HG03432 (cell line): ENCODE measurements at regions not wholly inside any gene's neighbourhood (a gene's known extent, or its start where the extent isn't known, plus 50 kb on each side); places are given as distances from the start of the nearest gene placed in this dataset.

Source experiments
- ATAC-seq: cut with Tn5 transposase; IDR thresholded peaks from one replicate; pipeline ENCODE4 v1.9.1; 2021; ENCODE audit warnings: mild to moderate bottlenecking, moderate library complexity; ENCODE audit not compliant: unreplicated experiment

DNA sequence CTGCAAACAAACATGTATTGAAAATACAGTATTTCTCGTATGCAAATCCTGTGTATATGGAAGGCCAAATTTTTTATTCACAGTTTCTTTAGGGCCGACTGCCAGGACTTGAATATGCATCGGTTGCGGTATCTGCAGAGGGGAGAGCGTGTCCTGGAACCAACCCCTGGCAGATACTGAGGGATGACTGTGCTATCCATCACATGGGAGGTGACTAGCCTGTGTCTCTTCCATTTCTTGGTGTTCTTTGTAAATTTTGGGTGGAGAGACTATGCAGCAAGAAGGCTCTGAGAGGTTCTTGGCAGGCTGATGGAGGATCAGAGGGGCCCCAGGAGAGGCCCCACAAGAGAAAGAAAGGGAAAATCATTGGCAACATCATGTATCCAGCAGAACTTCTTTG is 384.3 kb downstream of the YTHDC2 start:
- ATAC-seq: no peak

DNA sequence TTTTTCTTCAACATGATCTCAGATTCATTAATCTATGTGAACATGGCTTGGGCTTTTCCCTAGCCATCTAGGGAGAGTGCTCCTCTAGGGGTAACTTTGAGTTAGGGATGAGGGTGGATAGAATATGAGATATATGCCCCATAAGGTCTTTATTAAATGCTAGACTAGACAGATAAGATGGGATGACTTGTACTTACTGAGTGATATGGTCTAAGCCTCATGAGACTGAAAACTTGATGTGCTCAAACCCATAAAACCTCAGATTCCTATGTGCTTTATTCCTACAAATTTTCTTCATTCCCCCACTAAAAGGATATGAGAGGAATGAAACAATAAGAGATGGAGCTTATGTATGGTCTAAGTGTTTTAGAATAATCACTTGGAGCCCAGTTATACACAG is 386.6 kb downstream of the YTHDC2 start:
- ATAC-seq: no peak

DNA sequence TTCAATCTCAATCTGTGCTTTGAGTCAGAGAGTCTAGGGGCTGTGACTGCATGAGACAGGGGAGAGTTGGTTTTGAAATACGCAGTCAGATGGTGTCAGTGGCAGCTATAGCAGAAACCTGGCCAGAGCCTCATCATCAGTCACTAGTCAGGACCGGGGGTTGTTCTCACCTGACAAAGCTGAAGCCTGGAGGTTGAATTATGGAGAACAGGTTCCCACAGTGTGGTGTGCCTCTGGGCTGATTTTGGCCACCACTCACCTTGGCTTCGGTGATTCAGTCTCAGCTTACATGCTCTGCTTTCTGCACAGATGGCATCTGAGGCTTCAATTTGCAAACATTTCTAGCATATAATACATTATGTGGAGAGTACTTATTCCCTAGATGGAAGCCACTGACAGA is 387.3 kb downstream of the YTHDC2 start:
- no peak for ATAC-seq

DNA sequence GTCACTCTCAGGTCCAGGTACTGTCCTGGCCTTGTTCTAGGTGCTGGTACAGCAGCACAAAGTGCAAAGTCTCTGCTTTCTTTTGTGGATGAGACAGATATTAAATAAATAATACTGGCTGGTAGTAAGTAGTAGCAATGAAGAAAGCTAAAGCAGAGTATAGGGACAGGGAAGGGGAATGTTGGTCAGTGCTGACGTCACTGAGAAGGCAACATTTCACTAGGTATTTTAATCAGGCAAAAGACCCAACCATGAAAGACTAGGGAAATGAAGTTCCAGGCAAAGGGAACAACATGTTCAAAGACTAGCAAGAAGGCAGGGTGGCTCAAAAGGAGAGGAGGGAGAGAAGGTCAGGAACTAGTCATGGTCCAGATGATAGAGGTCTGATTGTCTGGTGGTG is 388.2 kb downstream of the YTHDC2 start:
- ATAC-seq: no peak

DNA sequence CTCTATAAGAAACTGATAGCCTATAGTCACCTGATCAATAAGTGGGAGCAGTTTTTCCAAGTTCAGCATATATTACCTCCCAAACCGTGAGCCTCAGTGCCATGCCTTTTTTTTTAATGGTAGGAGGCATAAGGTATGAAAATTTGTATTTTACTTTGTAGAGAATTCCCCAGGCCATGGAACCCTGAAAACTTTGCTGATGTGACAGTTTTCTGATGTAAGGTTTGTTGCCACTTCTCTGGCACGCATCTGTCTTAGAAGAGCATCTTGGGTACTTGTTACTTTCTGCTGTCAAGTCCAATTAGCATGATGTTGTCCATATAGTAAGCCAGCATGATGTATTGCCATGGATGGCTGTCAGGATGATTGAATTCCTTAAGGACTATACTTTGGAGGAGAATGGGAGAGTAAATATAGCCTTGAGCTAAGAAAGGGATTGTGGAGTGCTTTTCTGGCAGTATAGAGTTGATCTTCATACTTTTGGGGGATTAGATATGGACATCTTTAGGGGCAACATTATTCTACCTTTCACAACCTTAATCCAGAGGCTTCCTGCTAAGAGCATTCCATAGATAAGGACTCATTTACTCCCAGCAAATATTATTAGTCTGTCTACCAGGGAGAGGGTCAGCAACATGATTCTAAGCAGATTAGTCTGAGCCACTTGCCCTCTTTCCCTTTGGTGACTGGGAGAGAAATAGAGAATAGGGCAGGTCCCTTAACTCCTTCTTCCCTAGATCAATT is 389.6 kb downstream of the YTHDC2 start:
- no peak for ATAC-seq

DNA sequence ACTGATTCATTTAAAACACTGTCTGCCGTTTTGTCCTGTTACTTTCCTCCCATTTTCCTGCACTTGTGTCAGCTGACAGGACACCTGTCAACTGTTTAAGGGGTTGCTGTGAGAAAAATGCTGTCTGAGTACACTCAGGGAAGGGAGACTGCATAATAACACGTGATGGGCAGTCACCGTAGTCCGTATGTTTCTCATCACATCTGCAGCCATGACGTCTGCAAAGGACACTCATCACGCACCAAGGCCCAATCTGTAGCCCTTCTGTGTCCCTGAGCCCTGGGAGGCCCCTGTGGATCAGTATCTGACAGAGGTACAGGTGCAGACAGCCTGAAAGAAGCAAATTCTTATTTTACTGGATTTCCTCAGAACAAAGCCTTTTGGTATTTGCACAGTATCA is 396.3 kb downstream of the YTHDC2 start:
- no peak for ATAC-seq

GRCh38 chr5:113917997-113918396 is 404.5 kb downstream of the YTHDC2 start:
- no peak for ATAC-seq

DNA sequence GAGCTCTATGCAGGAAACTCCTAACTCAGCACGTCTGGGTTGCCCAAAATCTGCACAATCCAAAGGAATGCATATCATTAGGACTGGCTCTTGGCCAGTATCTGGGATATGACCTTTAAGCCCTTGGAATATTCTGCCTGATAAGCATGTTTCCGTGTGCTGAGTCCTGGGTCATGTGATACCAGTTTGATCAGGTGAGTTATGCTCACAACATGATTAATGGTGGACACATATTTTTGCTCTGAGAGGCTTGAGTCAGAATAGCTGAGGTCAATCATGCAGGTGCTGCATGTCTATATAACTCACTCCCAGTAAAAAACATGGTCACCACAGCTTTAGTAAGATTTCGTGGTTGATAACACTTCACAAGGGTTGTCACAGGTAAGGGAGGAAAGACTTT is 408.8 kb downstream of the YTHDC2 start:
- no peak for ATAC-seq

DNA sequence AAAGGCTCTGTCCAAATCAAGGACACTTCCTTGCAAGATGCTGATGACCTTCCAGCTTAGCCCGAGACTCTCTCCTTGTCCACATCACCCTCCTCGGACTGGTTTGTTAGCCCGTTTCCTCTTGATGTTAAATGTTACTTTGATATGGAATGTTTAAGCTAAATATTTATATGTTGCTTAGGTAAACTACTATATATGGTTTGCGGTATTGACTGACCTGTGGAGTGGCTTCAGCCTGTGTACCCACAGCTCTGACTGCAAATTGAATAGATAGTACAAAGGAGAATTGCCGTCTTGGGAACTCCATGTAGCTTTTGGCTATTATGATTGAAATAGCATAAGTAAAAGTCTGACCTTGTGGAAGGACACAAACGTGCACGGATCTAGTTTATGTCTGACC is 422.0 kb downstream of the YTHDC2 start:
- ATAC-seq: no peak

- no peak for ATAC-seq
These were observed 423.8 kb downstream of the YTHDC2 start for GRCh38 chr5:113937301-113937700.

DNA sequence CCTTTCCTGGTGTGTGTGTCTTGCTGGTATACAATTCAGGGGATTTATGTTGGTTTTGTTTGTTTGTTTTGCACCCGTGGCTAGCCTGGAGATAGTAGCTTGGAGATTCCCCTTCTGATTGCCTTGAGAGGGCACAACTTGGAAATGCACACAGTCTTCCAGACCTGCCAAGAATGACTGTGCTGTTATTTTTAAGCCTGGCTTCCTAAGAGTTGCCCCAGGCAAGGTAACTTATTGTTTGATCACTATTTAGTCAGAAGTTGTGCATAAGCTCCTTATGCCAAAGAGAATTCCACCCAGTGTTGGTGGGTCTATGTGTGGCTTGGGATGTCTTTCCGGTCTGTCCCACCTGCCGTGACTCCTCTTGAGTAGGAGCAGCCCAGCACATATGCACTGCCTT is 421.9 kb upstream of the KCNN2 start:
- ATAC-seq: no peak

- no peak for ATAC-seq
These were observed 411.7 kb upstream of the KCNN2 start for GRCh38 chr5:113950186-113950585.

DNA sequence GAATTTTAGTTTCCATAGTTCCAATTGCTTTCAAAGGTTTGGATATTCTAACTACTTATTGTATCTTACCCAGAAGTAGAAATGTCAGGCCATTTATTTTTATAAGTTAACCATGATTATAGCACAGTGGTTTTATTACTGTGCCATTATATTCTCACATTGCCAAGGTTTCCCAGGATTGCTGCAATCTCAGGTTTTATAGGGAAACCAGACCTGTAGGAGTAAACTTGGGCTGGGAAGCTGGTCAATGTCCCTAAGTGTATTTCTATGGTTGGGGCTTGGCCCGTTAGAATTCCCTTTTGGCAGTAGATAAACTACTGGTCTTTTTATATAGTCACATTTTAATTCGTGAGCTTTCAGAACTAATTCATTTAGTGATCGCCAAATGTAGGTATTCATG is 396.6 kb upstream of the KCNN2 start:
- no peak for ATAC-seq

- ATAC-seq: no peak
These were observed 392.0 kb upstream of the KCNN2 start for GRCh38 chr5:113969901-113970300.

GRCh38 chr5:113971454-113971853 is 390.4 kb upstream of the KCNN2 start:
- ATAC-seq: no peak

- no peak for ATAC-seq
These were observed 386.9 kb upstream of the KCNN2 start for GRCh38 chr5:113974976-113975375.

- no peak for ATAC-seq
These were observed 376.9 kb upstream of the KCNN2 start for GRCh38 chr5:113984928-113985327.

DNA sequence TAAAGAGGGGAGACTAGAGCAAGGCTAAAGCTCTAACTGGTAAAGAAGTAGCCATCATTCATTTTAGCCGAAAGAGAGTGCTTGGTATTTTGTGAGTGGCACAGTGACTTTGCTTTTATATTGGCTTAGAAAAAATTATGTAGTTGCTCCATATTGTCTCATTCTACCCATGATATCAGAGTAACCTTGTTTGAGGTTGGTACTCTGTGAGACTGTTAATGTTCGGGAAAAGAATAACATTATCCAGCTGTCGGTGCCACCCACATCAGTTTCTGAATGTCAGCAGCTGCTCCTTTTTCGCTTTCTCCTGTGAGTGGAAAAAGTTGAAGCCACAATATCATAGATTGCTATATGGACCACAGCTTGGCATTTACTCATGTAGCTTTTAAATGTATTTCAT is 376.4 kb upstream of the KCNN2 start:
- no peak for ATAC-seq

GRCh38 chr5:113989278-113989912 is 372.5 kb upstream of the KCNN2 start:
- ATAC-seq: no peak

GRCh38 chr5:113989913-113990305 is 372.0 kb upstream of the KCNN2 start:
- no peak for ATAC-seq

DNA sequence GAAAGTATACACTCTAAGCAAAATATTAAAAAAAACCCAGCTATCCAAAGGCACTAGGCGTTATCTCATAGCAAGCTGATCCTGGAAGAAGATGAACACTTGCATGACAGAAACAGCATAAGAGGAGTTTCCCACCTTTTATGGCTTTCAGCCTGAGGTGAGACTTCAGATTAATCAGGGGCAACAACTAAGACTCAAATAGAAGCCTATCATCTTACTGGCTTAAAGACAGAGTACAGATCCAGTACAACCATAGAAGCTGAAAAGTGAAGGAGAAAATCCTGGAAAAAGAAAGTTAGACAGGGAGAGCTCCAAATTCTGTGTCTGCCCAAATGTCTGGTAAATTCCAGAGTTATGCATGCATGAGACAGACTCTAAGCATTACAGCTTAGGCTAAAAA is 360.8 kb upstream of the KCNN2 start:
- ATAC-seq: no peak

DNA sequence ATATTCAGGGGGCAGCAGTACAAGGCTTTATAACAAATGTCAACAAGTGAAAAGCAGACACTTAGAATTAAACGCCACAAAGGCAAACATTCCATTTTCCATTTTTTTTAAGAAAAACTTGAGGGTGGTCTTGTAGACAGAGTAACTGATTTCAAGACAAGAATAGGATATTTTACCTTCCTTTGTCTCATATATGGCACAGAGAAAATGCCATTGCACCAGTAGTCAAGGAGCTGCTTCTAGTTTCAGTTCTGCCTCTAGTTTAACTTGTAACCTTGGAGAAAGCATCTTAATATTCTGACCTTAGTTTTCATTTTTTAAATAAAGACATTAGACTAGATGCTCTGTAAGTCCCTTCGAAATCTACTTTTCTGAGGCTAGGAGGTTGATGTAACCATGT is 355.3 kb upstream of the KCNN2 start:
- ATAC-seq: no peak

DNA sequence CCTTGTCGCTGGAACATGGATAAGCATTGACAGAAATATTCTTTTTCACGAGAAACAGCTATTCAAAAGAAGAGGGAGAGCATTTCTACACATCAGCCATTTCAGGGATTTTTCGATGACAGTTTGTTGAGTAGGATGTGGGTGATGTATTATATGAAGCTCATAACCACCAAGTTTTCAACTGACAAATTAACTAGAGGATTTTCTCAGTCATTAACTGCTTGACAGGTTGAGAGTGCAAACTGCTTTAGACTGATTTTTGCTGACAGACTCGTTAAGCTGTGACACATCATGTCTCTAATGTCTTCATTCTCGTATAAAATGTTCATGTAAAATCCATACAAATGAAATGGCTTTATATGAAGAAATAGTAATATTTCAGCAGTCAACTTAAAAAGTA is 354.2 kb upstream of the KCNN2 start:
- no peak for ATAC-seq
